ENCODE measurements at regions not wholly inside any gene's neighbourhood (a gene's known extent, or its start where the extent isn't known, plus 50 kb on each side); places are given as distances from the start of the nearest gene placed in this dataset.

DNA sequence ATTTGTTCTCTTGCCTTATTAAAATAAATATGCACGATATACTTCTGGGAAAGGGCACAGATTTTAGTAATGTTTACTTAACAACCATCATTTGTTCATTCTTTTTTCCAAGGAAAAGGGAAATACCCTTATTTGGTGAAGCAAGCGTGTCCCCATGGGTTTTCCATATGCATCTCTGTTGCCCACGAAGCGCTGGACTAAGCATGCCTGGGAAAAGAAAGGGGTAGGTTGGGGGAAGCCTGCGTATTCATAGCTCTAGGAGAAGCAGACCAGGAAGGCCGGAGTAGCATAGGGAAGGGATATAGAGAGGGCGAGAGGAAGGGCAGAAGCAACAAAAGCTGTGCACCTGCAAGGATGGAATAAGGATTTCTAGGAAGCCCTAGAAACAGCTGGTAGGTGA lies 61.8 kb upstream of the ACO1 start:
- TF ChIP-seq, protein P1, sequence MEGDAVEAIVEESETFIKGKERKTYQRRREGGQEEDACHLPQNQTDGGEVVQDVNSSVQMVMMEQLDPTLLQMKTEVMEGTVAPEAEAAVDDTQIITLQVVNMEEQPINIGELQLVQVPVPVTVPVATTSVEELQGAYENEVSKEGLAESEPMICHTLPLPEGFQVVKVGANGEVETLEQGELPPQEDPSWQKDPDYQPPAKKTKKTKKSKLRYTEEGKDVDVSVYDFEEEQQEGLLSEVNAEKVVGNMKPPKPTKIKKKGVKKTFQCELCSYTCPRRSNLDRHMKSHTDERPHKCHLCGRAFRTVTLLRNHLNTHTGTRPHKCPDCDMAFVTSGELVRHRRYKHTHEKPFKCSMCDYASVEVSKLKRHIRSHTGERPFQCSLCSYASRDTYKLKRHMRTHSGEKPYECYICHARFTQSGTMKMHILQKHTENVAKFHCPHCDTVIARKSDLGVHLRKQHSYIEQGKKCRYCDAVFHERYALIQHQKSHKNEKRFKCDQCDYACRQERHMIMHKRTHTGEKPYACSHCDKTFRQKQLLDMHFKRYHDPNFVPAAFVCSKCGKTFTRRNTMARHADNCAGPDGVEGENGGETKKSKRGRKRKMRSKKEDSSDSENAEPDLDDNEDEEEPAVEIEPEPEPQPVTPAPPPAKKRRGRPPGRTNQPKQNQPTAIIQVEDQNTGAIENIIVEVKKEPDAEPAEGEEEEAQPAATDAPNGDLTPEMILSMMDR (conservative IDR thresholded peaks at IDR 0.05), result no peak
- no peak for TF ChIP-seq EZH2 (IDR thresholded peaks at IDR 0.05; ENCODE audit: low read depth)

All from PC-9 (cell line).